RWPE2 (cell line): ENCODE measurements at regions not wholly inside any gene's neighbourhood (a gene's known extent, or its start where the extent isn't known, plus 50 kb on each side); places are given as distances from the start of the nearest gene placed in this dataset.

ENCODE experiments used
- ATAC-seq: fragments of 200-7000 bp; cut with Tn5 transposase; 3 replicates; pipeline ENCODE4 v1.9.1; 2021; ENCODE audit warnings: low read depth
- DNase-seq: peaks from one replicate; pipeline ENCODE4 v3.0.0-alpha.2; 2020; ENCODE audit warnings: low spot score
- H3K27ac ChIP-seq: fragments of 450-650 bp; 2 replicates; pipeline ENCODE4 v1.5.1; 2017; ENCODE audit warnings: mild to moderate bottlenecking; ENCODE audit not compliant: poor library complexity, severe bottlenecking
- H3K27me3 ChIP-seq: fragments of 250-450 bp; sonication (Bioruptor Pico); 2 replicates; pipeline ENCODE4 v1.5.1; 2021; ENCODE audit warnings: mild to moderate bottlenecking, moderate library complexity; ENCODE audit not compliant: insufficient read depth, poor library complexity, severe bottlenecking
- H3K36me3 ChIP-seq: fragments of 250-450 bp; sonication (Bioruptor Pico); 2 replicates; pipeline ENCODE4 v1.5.1; 2020; ENCODE audit warnings: low read depth, mild to moderate bottlenecking, moderate library complexity
- H3K4me1 ChIP-seq: fragments of 250-450 bp; sonication (Bioruptor Pico); 2 replicates; pipeline ENCODE4 v1.5.1; 2021; ENCODE audit warnings: mild to moderate bottlenecking, moderate library complexity; ENCODE audit not compliant: insufficient read depth, poor library complexity, severe bottlenecking
- H3K4me3 ChIP-seq: fragments of 250-450 bp; sonication (Bioruptor Pico); 2 replicates; pipeline ENCODE4 v1.5.1; 2021; ENCODE audit warnings: mild to moderate bottlenecking, moderate library complexity; ENCODE audit not compliant: severe bottlenecking
- H3K9me3 ChIP-seq: fragments of 250-450 bp; sonication (Bioruptor Pico); 2 replicates; pipeline ENCODE4 v1.5.1; 2021; ENCODE audit warnings: mild to moderate bottlenecking, moderate library complexity; ENCODE audit not compliant: severe bottlenecking
- CTCF ChIP-seq: fragments of 450-650 bp; IDR thresholded peaks from one replicate; pipeline ENCODE4 v1.5.1; 2017; ENCODE audit warnings: mild to moderate bottlenecking, moderate library complexity; ENCODE audit not compliant: poor library complexity, severe bottlenecking

- Histone ChIP-seq H3K27ac (no peak overlapping the region), H3K27me3 (no peaks in the 10 kb centered on the region), H3K36me3 (no peaks in the 10 kb centered on the region), H3K4me3 (no peak overlapping the region), H3K9me3 (no peaks in the 10 kb centered on the region), H3K4me1 (no peaks in the 10 kb centered on the region)
- DNase-seq (no peak), ATAC-seq (no peak)
- TF ChIP-seq CTCF, result no peak
These were observed 204.2 kb downstream of the PTGER3 start for GRCh38 chr1:70843452-70843851.

DNA sequence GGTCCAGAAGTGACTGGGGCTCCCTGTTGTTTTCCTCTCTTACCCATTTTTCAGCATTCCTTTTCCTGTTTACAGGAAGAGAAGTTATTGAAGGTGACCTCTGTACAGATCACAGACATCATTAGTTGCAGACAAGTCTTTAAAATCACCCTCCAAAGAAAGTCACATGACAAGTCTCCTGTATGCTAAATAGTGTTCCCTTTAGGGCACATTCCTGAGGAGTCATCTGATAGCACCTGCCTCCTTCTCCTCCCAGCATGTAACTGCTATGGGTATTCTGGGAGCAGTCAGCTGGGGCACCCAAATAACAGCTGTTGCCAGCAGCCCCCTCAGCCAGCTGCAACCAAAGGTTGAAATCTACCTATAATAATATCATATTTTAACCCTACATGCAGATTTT, 200.6 kb downstream of the PTGER3 start:
- Histone ChIP-seq H3K4me1 (no peaks in the 10 kb centered on the region), H3K27me3 (no peaks in the 10 kb centered on the region), H3K36me3 (no peaks in the 10 kb centered on the region), H3K4me3 (no peak overlapping the region), H3K9me3 (no peaks in the 10 kb centered on the region), H3K27ac (no peak overlapping the region)
- ATAC-seq, result no peak
- TF ChIP-seq CTCF, result no peak
- no peak for DNase-seq

DNA sequence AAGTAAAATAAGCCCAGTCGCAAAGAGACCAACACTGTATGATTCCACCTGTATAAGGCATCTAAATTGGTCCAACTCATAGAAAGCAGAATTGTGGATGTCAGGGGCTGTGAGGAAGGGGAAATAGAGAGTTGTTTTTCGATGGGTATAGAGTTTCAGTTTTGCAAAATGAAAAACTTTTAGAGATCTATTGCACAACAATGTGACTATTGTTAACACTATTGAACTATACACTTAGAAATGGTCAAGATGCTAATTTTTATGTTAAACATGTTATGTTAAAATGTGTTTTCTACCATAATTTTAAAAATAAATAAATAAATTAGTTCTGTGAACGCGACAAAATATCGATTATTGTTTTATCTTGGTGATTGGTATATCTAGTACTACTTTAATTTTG, 192.4 kb downstream of the PTGER3 start:
- no peak for TF ChIP-seq CTCF
- Histone ChIP-seq H3K4me1 (no peaks in the 10 kb centered on the region), H3K4me3 (no peak overlapping the region), H3K36me3 (no peaks in the 10 kb centered on the region), H3K9me3 (no peaks in the 10 kb centered on the region), H3K27ac (no peak overlapping the region), H3K27me3 (no peaks in the 10 kb centered on the region)
- no peak for DNase-seq
- ATAC-seq, result no peak

GRCh38 chr1:70856201-70856600, 191.4 kb downstream of the PTGER3 start:
- H3K9me3 ChIP-seq, result no peaks in the 10 kb centered on the region
- H3K36me3 ChIP-seq, result no peaks in the 10 kb centered on the region
- H3K27me3 ChIP-seq, result no peaks in the 10 kb centered on the region
- H3K4me3 ChIP-seq, result no peak overlapping the region
- ATAC-seq (no peak), DNase-seq (no peak)
- TF ChIP-seq CTCF, result no peak
- no peaks in the 10 kb centered on the region for H3K4me1 ChIP-seq
- no peak overlapping the region for H3K27ac ChIP-seq

GRCh38 chr1:70863239-70863638, 184.4 kb downstream of the PTGER3 start:
- DNase-seq, result no peak
- Histone ChIP-seq H3K27ac (no peak overlapping the region), H3K9me3 (no peaks in the 10 kb centered on the region), H3K4me1 (no peaks in the 10 kb centered on the region), H3K4me3 (no peak overlapping the region), H3K27me3 (no peaks in the 10 kb centered on the region), H3K36me3 (no peaks in the 10 kb centered on the region)
- TF ChIP-seq CTCF, result no peak
- ATAC-seq, result no peak
